Stimulated activated CD8-positive, alpha-beta memory T cell treated with anti-CD3 and anti-CD28 coated beads, Interleukin-7, amount 100 ng/mL, for 4 hours (primary cell): ENCODE measurements at regions not wholly inside any gene's neighbourhood (a gene's known extent, or its start where the extent isn't known, plus 50 kb on each side); places are given as distances from the start of the nearest gene placed in this dataset.
"Not testable (repeated sequence)": the region's sequence is repeated elsewhere in the genome, so short reads cannot be mapped to it uniquely, and the experiment has no call there.

Source experiments
- DNase-seq, 2 donors: peaks; one replicate each; pipeline ENCODE4 v3.0.0-alpha.2; 2020; ENCODE audit warnings: low read depth in 2 of 2

DNA sequence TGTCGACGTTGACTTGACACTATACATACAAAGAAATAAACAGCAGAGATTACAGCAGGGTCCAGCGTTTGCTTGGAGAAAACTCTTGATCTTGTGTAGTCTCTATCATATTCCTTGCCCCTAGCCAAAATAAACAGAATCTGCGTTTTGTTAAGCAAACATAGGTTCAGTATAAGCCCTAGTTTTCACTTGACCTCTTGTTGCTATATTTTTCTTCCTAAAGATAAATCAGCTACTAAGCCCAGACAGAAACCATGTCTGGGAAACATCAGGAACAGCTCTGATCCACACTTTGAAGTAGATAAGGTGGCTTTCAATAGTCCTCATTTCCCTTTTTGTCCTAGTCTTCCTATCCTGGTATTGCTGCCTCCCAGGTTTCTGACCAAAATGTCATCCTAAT lies 328.2 kb upstream of the MAGI2 start:
- no peak for DNase-seq

DNA sequence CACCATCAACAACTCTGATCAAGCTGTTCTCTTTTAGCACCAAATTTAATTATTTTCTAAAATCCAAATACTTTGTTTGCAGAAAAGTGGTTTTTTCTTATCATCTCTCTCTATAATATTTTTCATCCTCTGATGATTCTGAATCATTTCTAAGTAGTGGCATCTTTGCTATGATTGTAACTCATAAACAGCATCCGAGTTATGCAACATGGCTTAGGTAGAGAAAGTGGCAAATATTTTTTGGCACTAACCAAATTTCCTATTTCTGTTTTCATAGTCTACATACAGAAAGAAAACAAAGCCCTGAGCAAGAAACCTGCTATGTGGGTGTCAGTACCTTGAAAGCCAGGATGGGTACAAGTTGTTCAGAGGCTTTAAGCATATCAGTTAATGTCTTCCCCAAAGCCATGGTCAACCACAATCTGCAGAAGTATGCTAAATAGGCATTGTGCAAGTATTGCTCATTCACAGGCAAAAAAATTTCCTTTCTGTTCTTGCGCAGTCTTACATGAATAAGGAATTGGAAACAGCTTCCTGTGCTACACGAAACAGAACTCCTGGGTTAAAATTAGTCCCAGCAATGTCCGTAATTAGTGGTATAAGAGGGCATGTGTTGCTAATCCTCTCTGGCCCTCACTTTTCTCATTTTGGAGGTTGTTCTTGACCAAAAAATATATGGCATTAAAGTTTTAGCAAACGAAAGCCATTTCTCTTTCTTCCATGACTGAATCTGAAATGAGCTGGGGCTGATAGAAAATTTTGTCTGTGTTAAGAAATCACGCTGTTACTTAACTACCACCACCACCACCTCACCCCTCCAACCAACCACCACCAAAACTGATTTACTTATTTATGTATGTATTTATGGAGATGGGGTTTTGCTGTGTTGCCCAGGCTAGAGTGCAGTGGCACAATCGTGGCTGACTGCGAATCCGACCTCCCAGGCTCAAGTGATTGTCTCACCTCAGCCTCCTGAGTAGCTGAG lies 325.6 kb upstream of the MAGI2 start:
- DNase-seq, result no peak

DNA sequence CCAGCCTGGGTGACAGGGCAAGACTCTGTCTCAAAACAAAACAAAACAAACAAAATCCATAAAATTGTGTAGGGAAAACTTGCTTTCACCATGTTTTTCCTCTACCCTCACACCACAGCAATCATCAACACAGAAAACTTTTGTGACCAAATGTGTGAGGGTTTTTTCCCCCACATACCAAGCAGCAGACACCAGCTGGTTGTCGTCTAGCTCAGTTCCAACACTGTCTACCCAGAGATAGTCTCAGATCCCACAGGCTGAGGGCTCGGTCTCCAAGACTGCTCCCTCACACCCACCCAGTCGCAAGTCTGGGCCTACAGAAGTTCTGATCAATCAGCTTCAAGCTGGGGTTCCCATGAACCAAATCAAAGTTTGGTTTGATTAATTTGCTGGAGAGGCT lies 322.4 kb upstream of the MAGI2 start:
- DNase-seq, result no peak

DNA sequence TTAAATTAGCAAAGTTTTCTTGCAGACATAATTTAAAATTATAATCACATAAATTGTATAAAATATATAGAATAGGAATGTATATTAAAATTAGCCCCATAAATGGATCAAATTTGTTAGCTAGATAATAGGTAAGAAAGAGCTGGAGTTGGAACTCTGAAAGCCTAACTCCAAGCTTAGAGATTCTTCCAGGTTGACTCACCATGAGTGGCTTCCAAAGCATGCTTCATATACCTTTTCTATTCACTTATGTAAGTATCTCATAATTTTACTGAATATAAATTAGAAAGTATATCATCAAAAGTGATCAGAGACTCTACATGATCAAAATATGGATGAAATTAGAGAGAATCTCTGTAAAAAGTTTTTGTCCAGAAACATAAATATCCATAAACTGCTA lies 320.7 kb upstream of the MAGI2 start:
- no peak for DNase-seq

DNA sequence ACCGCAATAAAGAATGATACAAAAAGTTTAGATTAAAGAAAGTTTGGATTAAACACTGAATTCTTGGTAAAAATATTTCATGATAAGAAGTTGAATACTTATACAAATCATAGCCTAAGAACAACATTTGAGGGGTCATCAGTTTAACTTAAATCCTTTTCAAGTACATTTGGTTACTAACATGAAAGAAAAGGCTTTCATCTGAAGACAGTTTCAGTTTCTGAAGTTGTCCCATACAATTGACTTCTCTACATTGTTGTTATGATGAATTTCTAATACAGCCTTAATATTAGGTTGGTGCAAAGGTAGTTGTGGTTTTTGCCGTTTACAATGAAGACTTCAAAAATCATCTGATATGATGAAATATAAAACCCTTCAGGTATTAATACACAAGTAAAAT lies 317.5 kb upstream of the MAGI2 start:
- DNase-seq, result no peak

DNA sequence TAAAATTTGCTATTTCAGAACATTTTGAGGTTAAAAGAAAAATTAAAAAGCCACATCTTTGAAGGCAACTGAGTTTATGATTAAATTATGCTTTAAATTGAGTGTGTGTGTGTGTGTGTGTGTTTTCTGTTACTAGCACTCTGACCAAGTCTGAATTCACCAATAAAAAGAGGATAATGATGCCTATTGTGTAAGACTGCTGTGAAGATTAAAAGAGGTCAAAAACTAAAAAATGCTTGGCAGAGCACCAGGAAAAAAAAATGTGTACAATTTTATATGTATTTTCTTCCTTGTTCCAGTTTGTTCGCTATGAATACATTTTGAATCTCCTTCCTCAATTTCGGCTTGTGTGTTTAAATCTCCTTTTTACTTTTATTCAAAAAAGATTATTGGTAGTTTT lies 316.6 kb upstream of the MAGI2 start:
- no peak for DNase-seq

DNA sequence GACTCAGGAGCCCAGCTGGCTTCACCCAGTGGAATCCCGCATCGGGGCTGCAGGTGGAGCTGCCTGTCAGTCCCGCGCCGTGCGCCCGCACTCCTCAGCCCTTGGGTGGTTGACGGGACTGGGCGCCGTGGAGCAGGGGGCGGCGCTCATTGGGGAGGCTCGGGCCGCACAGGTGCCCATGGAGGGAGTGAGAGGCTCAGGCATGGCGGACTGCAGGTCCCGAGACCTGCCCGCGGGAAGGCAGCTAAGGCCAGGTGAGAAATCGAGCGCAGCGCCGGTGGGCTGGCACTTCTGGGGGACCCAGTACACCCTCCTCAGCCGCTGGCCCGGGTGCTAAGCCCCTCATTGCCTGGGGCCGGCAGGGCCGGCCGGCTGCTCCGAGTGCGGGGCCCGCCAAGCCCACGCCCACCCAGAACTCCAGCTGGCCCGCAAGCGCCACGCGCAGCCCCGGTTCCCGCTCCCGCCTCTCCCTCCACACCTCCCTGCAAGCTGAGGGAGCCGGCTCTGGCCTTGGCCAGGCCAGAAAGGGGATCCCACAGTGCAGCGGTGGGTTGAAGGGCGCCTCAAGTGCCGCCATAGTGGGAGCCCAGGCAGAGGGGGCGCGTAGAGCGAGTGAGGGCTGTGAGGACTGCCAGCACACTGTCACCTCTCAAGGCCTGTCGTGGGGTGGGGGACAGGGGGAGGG lies 314.6 kb upstream of the MAGI2 start:
- not testable (repeated sequence) for DNase-seq

DNA sequence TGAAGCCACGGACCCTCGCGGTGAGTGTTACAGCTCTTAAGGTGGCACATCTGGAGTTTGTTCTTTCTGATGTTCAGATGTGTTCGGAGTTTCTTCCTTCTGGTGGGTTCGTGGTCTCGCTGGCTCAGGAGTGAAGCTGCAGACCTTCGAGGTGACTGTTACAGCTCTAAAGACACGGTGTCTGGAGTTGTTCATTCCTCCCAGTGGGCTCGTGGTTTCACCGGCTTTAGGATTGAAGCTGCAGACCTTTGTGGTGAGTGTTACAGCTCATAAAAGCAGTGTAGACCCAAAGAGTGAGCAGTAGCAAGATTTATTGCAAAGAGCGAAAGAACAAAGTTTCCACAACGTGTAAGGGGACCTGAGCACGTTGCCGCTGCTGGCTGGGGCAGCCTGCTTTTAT lies 313.7 kb upstream of the MAGI2 start:
- DNase-seq, result not testable (repeated sequence)

DNA sequence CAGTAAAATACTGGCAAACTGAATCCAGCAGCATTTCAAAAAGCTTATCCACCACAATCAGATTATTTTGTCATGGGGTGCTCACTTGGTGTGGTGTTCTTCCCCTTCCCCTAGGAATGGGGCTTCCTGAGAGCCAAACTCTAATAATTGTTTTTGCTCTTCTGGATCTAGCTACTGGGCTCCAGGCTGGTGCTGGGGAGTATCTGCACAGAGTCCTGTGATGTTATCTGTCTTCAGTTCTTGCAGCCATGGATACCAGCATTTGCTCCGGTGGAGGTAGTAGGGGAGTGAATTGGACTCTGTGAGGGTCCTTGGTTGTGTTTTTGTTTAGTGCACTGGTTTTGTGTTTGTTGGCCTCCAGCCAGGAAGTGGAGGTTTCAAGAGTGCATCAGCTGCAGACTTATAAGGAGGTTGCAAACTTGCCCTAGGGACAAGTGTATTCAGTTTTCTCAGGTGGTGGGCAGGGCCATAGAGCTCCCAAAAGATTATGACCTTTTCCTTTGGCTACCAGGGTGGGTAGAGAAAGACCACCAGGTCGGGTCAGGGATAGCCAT lies 308.5 kb upstream of the MAGI2 start:
- DNase-seq, result no peak

DNA sequence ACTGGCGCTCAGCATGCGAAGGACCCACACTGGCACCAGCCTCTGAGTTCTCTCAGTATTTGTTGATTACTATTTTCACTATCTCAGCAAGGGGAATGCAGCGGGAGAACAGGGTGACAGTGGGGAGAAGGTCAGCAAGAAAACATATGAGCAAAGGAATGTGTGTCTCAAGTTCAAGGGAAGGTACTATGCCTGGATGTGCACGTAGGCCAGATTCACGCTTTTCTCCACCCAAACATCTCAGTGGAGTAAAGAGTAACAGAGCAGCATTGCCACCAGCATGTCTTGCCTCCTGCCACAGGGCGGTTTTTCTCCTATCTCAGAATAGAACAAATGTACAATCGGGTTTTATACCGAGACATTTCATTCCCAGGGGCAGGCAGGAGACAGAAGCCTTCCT lies 297.5 kb upstream of the MAGI2 start:
- DNase-seq, result not testable (repeated sequence)

DNA sequence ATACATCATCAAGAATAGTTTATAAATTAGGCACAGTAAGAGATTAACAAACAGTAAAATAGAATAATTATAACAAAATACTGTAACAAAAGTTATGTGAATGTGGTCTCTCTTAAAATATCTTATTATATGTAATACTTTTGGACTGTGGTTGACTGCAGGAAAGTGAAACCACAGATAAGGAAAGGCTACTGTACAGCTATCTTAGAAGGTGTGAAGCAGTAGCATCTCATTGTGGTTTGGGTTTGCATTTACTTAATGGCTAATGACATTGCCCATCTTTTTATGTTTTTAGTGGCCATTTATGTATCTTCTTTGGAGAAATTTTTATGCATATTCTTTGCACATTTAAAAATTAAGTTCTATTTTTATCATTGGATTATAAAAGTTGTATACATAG lies 296.4 kb upstream of the MAGI2 start:
- no peak for DNase-seq

DNA sequence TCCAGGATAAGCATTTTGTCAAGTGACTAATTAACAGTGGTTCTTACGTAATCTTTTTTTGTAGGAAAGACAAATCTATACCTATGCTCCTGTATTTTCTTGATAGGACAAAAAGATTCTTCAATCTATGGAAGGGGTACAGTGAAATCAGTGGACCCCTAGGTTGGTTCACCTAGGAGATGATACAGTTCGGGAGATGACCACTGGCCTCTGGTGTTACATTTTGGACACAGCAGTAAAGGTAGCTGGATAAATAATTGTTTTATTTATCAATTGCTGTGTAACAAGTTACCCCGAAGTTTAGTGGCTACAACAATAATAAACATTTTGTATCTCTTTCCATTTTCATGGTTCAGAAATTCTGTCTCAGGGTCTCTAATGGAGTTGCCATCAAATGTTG lies 288.2 kb upstream of the MAGI2 start:
- no peak for DNase-seq

DNA sequence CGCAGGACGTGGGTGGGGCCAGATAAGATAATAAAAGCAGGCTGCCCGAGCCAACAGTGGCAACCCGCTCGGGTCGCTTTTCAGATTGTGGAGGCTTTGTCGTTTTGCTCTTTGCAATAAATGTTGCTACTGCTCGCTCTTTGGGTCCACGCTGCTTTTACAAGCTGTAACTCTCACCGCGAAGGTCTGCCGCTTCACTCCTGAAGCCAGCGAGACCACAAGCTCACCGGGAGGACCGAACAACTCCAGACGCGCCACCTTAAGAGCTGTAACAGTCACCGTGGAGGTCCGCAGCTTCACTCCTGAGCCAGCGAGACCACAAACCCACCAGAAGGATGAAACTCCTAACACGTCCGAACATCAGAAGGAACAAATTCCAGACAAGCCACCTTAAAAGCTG lies 286.6 kb upstream of the MAGI2 start:
- no peak for DNase-seq

DNA sequence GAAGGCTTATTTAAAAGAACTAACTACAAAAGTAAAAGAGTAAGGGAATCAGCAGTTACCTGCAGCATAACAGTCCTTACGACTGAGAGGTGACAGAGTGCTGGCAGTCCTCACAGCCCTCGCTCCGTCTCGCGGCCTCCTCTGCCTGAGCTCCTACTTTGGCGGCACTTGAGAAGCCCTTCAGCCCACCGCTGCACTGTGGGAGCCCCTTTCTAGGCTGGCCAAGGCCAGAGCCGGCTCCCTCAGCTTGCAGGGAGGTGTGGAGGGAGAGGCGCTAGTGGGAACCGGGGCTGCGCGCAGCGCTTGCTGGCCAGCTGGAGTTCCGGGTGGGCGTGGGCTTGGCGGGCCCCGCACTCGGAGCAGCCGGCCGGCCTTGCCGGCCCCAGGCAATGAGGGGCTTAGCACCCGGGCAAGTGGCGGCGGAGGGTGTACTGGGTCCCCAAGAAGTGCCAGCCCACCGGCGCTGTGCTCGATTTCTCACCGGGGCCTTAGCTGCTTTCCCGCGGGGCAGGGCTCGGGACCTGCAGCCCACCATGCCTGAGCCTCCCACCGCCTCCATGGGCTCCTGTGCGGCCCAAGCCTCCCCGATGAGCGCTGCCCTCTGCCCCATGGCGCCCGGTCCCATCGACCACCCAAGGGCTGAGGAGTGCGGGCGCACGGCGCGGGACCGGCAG lies 285.7 kb upstream of the MAGI2 start:
- DNase-seq, result not testable (repeated sequence)

DNA sequence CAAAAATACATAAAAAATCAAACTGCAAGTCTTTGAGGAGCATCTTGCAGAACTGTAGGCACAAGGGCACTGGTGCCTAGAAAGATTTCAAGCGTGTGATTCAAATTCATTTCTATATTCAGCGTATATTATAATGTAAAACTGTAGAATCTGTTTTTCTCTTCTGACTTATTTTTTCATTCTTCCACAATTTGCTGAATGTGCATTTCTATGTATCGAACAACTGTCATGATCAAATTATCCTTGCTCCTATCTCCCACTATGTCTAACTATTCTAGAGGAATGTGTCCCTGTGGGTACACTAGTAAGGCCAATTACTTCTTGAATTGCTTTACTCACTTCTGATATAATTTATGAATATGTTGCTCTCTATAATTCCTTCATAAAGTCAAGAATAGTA lies 283.0 kb upstream of the MAGI2 start:
- DNase-seq, result no peak

DNA sequence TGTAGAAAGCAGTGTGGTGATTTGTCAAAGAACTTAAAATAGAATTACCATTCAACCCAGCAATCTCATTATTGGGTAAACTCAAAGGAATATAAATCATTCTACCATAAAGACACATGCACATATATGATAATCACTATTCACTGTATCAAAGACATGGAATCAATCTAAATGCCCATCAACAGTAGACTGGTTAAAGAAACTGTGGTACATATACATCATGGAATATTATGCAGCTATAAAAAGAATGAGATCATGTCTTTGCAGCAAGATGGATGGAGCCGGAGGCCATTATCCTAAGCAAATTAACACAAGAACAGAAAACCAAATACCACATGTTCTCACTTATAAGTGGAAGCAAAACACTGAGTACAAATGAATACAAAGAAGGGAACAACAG lies 281.5 kb upstream of the MAGI2 start:
- no peak for DNase-seq

DNA sequence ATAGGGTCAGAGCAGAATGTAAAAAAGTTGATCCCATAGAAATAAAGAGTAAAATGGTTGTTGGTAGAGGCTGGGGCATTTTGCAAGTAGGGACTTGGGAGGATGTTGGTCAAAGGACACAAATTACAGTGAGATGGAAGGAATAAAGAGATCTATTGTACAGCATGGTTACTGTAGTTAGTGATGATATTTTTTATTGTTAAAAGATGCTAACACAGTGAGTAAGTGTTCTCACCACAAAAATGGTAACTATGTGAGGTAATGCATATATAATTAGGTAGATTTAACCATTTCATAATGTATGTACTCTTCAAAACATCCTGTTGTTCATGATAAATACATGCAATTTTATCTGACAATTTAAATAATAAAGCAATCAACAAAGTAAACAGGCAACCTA lies 280.7 kb upstream of the MAGI2 start:
- no peak for DNase-seq

DNA sequence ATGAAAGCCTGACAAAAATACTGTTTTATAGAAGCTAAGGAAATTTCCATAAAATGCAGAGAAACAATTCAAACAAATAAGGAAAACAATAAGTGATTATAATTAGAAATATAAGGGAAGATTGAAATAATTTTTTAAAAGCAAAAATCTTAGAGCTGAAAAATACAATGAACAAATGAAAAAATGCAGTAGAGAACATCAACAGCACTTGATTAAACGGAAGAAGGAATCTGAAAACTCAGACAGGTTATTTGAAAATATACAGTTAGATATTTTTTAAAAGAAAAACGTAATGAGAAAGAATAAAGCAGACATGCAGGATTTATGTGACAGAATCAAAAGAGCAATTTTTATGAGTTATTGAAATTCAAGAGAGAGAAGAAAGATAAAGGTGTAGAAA lies 279.1 kb upstream of the MAGI2 start:
- DNase-seq, result no peak

DNA sequence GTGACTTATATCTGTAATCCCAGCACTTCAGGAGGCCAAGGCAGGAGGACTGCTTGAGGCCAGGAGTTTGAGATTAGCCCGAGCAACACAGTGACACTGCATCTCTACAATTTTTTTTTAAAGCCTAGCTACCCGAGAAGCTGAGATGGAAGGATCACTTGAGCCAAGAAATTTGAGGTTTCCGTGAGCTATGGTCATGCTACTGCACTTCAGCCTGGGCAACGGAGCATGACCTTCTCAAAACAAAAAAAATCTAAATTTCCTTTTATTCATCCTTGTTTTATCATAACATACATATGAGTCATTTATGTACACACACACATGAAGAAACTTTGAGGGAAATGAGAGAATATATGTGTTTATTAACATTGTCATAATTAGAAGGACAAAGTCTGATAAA lies 277.5 kb upstream of the MAGI2 start:
- no peak for DNase-seq

DNA sequence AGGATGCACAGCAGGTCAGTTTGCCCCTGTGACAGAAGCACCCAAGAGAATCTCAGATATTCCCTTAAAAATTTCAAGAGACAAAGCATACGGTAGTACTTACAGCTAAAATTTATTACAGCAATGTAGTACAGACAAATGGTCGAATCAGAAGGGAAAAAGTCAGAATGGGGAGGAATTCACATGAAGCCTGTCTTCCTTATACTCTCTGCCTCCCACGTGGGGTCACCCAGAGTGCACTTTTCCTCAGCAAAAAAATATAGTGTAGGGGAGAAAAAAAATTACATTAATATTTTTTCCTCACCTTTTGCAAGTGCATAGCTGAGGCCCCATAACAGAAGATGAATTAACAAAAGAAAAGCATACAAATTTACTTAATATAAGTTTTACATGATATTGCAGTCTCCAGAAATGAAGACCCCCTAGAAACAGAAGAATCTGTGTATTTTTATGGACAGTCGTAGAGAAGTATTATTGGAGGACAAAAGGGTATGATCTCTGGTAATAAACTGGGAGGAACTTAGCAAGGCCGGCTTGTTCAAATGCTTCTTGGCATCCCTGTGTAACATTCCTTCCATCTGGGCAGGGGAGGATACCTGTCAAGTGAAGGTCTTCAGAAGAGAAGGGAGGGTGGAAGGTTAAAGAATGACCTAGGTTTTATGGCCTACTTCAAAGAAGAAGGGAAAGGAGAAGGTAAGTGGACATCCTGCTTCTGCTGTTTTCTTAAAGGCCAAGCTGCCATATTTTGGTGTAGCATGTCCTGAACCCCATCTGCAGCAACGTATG lies 270.6 kb upstream of the MAGI2 start:
- no peak for DNase-seq

DNA sequence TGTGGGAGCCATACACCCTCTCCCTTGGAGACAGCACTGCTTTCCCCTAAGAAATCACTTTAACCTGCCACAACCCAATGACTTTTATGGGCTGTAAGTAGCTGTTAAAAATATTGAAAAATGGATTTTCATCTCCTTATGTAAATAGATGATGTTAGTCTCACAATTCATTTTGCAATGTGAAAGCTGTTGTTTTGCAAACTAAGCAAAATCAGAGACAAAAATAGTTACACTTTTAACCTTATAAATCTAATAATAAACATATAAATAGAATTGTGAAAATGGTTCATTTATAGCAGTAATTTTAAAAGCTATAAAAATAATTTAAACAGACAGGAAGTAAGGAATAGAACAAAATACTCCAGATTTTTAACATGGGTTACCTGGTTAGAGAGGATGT lies 268.8 kb upstream of the MAGI2 start:
- DNase-seq, result no peak

DNA sequence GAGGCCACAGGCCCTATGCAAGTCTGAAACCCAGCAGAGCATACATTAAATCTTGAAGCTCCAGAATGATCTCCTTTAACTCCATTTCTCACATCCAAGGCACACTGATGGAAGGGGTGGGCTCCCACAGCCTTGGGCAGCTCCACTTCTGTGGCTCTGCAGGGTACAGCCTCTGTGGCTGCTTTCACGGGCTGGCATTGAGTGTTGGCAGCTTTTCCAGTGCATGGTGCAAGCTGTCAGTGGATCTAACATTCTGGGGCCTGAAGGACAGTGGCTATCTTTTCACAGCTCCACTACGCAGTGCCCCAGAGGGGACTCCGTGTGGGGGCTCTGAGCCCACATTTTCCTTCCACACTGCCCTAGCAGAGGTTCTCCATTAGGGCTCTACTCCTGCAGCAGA lies 265.7 kb upstream of the MAGI2 start:
- DNase-seq, result no peak
